Retinal pigment epithelial cell (primary cell): ENCODE measurements at regions not wholly inside any gene's neighbourhood (a gene's known extent, or its start where the extent isn't known, plus 50 kb on each side); places are given as distances from the start of the nearest gene placed in this dataset.

Source experiments
- DNase-seq: peaks from one replicate; pipeline ENCODE4 v3.0.0-alpha.2; 2010; ENCODE audit warnings: low read depth
- H3K4me3 ChIP-seq: 2 replicates; pipeline ENCODE4 v1.5.1; 2011; ENCODE audit warnings: mild to moderate bottlenecking, low read length, control low read depth, moderate library complexity
- CTCF ChIP-seq: conservative IDR thresholded peaks from 2 replicates; pipeline ENCODE4 v1.5.1; 2011; ENCODE audit warnings: low read depth, low read length, control low read depth, inconsistent platforms

- DNase-seq = no peak
- no peak for TF ChIP-seq CTCF
- no peak overlapping the region for H3K4me3 ChIP-seq
Observed at GRCh38 chr22:22752199-22752555, 107.8 kb downstream of the GGTLC2 start.

- no peak for TF ChIP-seq CTCF
- DNase-seq = no peak
- H3K4me3 ChIP-seq = no peak overlapping the region
Observed at GRCh38 chr22:22752556-22753477, 108.4 kb downstream of the GGTLC2 start.

- DNase-seq = no peak
Observed at GRCh38 chr22:22753526-22754267, 109.3 kb downstream of the GGTLC2 start.

GRCh38 chr22:22754268-22754657 is 109.8 kb downstream of the GGTLC2 start:
- no peak for TF ChIP-seq CTCF
- no peak overlapping the region for H3K4me3 ChIP-seq
- no peak for DNase-seq

More at GRCh38 chr22:22753526-22754267, 109.3 kb downstream of the GGTLC2 start:
- TF ChIP-seq CTCF = peak; percentile 88
- H3K4me3 ChIP-seq = no peak overlapping the region

- no peak overlapping the region for H3K4me3 ChIP-seq
- no peak for DNase-seq
- TF ChIP-seq CTCF = no peak
Observed at GRCh38 chr22:22754961-22755777, 110.8 kb downstream of the GGTLC2 start.

- no peak overlapping the region for H3K4me3 ChIP-seq
- no peak for TF ChIP-seq CTCF
- DNase-seq = no peak
Observed at GRCh38 chr22:22755778-22756100, 111.3 kb downstream of the GGTLC2 start.
